ENCODE measurements at regions not wholly inside any gene's neighbourhood (a gene's known extent, or its start where the extent isn't known, plus 50 kb on each side); places are given as distances from the start of the nearest gene placed in this dataset.
A peak's percentile ranks its signal among the peaks of the same experiment; 100 is the strongest.

- Histone ChIP-seq H3K27me3 (ENCODE audit: insufficient read depth, low read length) (no peaks in the 10 kb centered on the region), H3K4me3 (ENCODE audit: low read length in 2 of 2) (no peak overlapping the region), H3K4me1 (ENCODE audit: insufficient read depth, low read length) (no peaks in the 10 kb centered on the region), H3K27ac (ENCODE audit: low read depth, low read length) (no peak overlapping the region), H3K9me3 (ENCODE audit: control insufficient read depth in 1 of 2, low read length in 2 of 2) (no peaks in the 10 kb centered on the region), H3K36me3 (ENCODE audit: insufficient read depth, low read length) (no peaks in the 10 kb centered on the region)
- ChIA-PET POLR2A (ENCODE audit: partially characterized antibody) (no interaction called here), CTCF (ENCODE audit: partially characterized antibody) (no interaction called here)
- H3K27ac Mint-ChIP-seq: no peak overlapping the region
- no peaks in the 10 kb centered on the region for H3K36me3 Mint-ChIP-seq
- H3K4me3 Mint-ChIP-seq: no peak overlapping the region
- H3K27me3 Mint-ChIP-seq: no peaks in the 10 kb centered on the region
- H3K4me1 Mint-ChIP-seq: no peaks in the 10 kb centered on the region
- intact Hi-C loops (cut with micrococcal nuclease): no loop called here
- no peak for DNase-seq
- H3K9me3 Mint-ChIP-seq: peaks cover 0 to 4% (median 2%) of the 10 kb centered on the region in 8 donors
These were observed 816.8 kb upstream of the CRIM1 start for GRCh38 chr2:35538796-35539195.

- peaks cover 0 to 11% (median 5%) of the 10 kb centered on the region in 8 donors for H3K9me3 Mint-ChIP-seq
- H3K27me3 Mint-ChIP-seq: no peaks in the 10 kb centered on the region
- DNase-seq: no peak
- H3K4me3 ChIP-seq (ENCODE audit: low read length in 2 of 2): no peak overlapping the region
- no peak overlapping the region for H3K27ac Mint-ChIP-seq
- H3K4me3 Mint-ChIP-seq: no peak overlapping the region
- intact Hi-C loops (cut with micrococcal nuclease): loop anchor here (1.0 kb wide), 1 partner anchor 33 kb away; no protein-coding TSS in a partner anchor
- no peaks in the 10 kb centered on the region for H3K27me3 ChIP-seq (ENCODE audit: insufficient read depth, low read length)
- H3K4me1 Mint-ChIP-seq: no peaks in the 10 kb centered on the region
- ChIA-PET POLR2A (ENCODE audit: partially characterized antibody) (no interaction called here), CTCF (ENCODE audit: partially characterized antibody) (no interaction called here)
- no peaks in the 10 kb centered on the region for H3K4me1 ChIP-seq (ENCODE audit: insufficient read depth, low read length)
- H3K9me3 ChIP-seq (ENCODE audit: control insufficient read depth in 1 of 2, low read length in 2 of 2): no peaks in the 10 kb centered on the region
- H3K36me3 Mint-ChIP-seq: no peaks in the 10 kb centered on the region
- H3K36me3 ChIP-seq (ENCODE audit: insufficient read depth, low read length): no peaks in the 10 kb centered on the region
- H3K27ac ChIP-seq (ENCODE audit: low read depth, low read length): no peak overlapping the region
These were observed 824.9 kb upstream of the CRIM1 start for GRCh38 chr2:35530615-35531135.

GRCh38 chr2:35526741-35527140 is 828.8 kb upstream of the CRIM1 start:
- POLR2A ChIA-PET (ENCODE audit: partially characterized antibody): no interaction called here
- no peak overlapping the region for H3K4me3 Mint-ChIP-seq
- H3K36me3 Mint-ChIP-seq: no peaks in the 10 kb centered on the region
- Histone ChIP-seq H3K9me3 (ENCODE audit: control insufficient read depth in 1 of 2, low read length in 2 of 2) (no peaks in the 10 kb centered on the region), H3K4me3 (ENCODE audit: low read length in 2 of 2) (no peak overlapping the region), H3K27me3 (ENCODE audit: insufficient read depth, low read length) (no peaks in the 10 kb centered on the region), H3K4me1 (ENCODE audit: insufficient read depth, low read length) (no peaks in the 10 kb centered on the region), H3K36me3 (ENCODE audit: insufficient read depth, low read length) (no peaks in the 10 kb centered on the region), H3K27ac (ENCODE audit: low read depth, low read length) (no peak overlapping the region)
- no peak overlapping the region for H3K27ac Mint-ChIP-seq
- no peak for DNase-seq
- H3K9me3 Mint-ChIP-seq: peaks cover 0 to 11% (median 4%) of the 10 kb centered on the region in 8 donors
- H3K27me3 Mint-ChIP-seq: no peaks in the 10 kb centered on the region
- intact Hi-C loops (cut with micrococcal nuclease): no loop called here
- CTCF ChIA-PET (ENCODE audit: partially characterized antibody): no interaction called here
- H3K4me1 Mint-ChIP-seq: peaks cover 0 to 1% (median 0%) of the 10 kb centered on the region in 4 donors

GRCh38 chr2:35522450-35522849 is 833.1 kb upstream of the CRIM1 start:
- Mint-ChIP-seq H3K36me3 (no peaks in the 10 kb centered on the region), H3K4me3 (no peak overlapping the region), H3K4me1 (peaks cover 0 to 1% (median 0%) of the 10 kb centered on the region in 4 donors), H3K27ac (no peak overlapping the region), H3K9me3 (peaks cover 0 to 8% (median 3%) of the 10 kb centered on the region in 8 donors), H3K27me3 (no peaks in the 10 kb centered on the region)
- Histone ChIP-seq H3K27me3 (ENCODE audit: insufficient read depth, low read length) (no peaks in the 10 kb centered on the region), H3K9me3 (ENCODE audit: control insufficient read depth in 1 of 2, low read length in 2 of 2) (no peaks in the 10 kb centered on the region), H3K4me1 (ENCODE audit: insufficient read depth, low read length) (no peaks in the 10 kb centered on the region), H3K36me3 (ENCODE audit: insufficient read depth, low read length) (no peaks in the 10 kb centered on the region), H3K4me3 (ENCODE audit: low read length in 2 of 2) (no peak overlapping the region), H3K27ac (ENCODE audit: low read depth, low read length) (no peak overlapping the region)
- peak in 1 of 5 donors; percentile 32 for DNase-seq
- CTCF ChIA-PET (ENCODE audit: partially characterized antibody): no interaction called here
- POLR2A ChIA-PET (ENCODE audit: partially characterized antibody): no interaction called here
- intact Hi-C loops (cut with micrococcal nuclease): no loop called here

GRCh38 chr2:35510636-35511035 is 844.9 kb upstream of the CRIM1 start:
- CTCF ChIA-PET (ENCODE audit: partially characterized antibody): no interaction called here
- H3K27ac Mint-ChIP-seq: no peak overlapping the region
- no peaks in the 10 kb centered on the region for H3K9me3 ChIP-seq (ENCODE audit: control insufficient read depth in 1 of 2, low read length in 2 of 2)
- no peaks in the 10 kb centered on the region for H3K36me3 ChIP-seq (ENCODE audit: insufficient read depth, low read length)
- H3K4me3 ChIP-seq (ENCODE audit: low read length in 2 of 2): no peak overlapping the region
- H3K4me1 Mint-ChIP-seq: no peaks in the 10 kb centered on the region
- H3K36me3 Mint-ChIP-seq: no peaks in the 10 kb centered on the region
- no peak overlapping the region for H3K27ac ChIP-seq (ENCODE audit: low read depth, low read length)
- no peaks in the 10 kb centered on the region for H3K4me1 ChIP-seq (ENCODE audit: insufficient read depth, low read length)
- DNase-seq: no peak
- no peak overlapping the region for H3K4me3 Mint-ChIP-seq
- H3K27me3 ChIP-seq (ENCODE audit: insufficient read depth, low read length): no peaks in the 10 kb centered on the region
- POLR2A ChIA-PET (ENCODE audit: partially characterized antibody): no interaction called here
- intact Hi-C loops (cut with micrococcal nuclease): no loop called here
- H3K9me3 Mint-ChIP-seq: peaks cover 0 to 18% (median 4%) of the 10 kb centered on the region in 8 donors
- no peaks in the 10 kb centered on the region for H3K27me3 Mint-ChIP-seq

- intact Hi-C loops (cut with micrococcal nuclease): no loop called here
- Mint-ChIP-seq H3K4me1 (no peaks in the 10 kb centered on the region), H3K27me3 (no peaks in the 10 kb centered on the region), H3K4me3 (no peak overlapping the region), H3K36me3 (no peaks in the 10 kb centered on the region), H3K27ac (no peak overlapping the region), H3K9me3 (peaks cover 0 to 17% (median 2%) of the 10 kb centered on the region in 8 donors)
- DNase-seq: no peak
- ChIA-PET CTCF (ENCODE audit: partially characterized antibody) (no interaction called here), POLR2A (ENCODE audit: partially characterized antibody) (no interaction called here)
- Histone ChIP-seq H3K4me3 (ENCODE audit: low read length in 2 of 2) (no peak overlapping the region), H3K4me1 (ENCODE audit: insufficient read depth, low read length) (no peaks in the 10 kb centered on the region), H3K36me3 (ENCODE audit: insufficient read depth, low read length) (no peaks in the 10 kb centered on the region), H3K27me3 (ENCODE audit: insufficient read depth, low read length) (no peaks in the 10 kb centered on the region), H3K9me3 (ENCODE audit: control insufficient read depth in 1 of 2, low read length in 2 of 2) (no peaks in the 10 kb centered on the region), H3K27ac (ENCODE audit: low read depth, low read length) (no peak overlapping the region)
These were observed 847.0 kb upstream of the CRIM1 start for GRCh38 chr2:35508601-35509000.

GRCh38 chr2:35504419-35504818 is 851.2 kb upstream of the CRIM1 start:
- H3K9me3 ChIP-seq (ENCODE audit: control insufficient read depth in 1 of 2, low read length in 2 of 2): no peaks in the 10 kb centered on the region
- no peak overlapping the region for H3K4me3 ChIP-seq (ENCODE audit: low read length in 2 of 2)
- no peaks in the 10 kb centered on the region for H3K4me1 ChIP-seq (ENCODE audit: insufficient read depth, low read length)
- intact Hi-C loops (cut with micrococcal nuclease): no loop called here
- ChIA-PET CTCF (ENCODE audit: partially characterized antibody) (no interaction called here), POLR2A (ENCODE audit: partially characterized antibody) (no interaction called here)
- no peaks in the 10 kb centered on the region for H3K27me3 ChIP-seq (ENCODE audit: insufficient read depth, low read length)
- Mint-ChIP-seq H3K27me3 (no peaks in the 10 kb centered on the region), H3K9me3 (peaks cover 0 to 3% (median 0%) of the 10 kb centered on the region in 8 donors), H3K27ac (no peak overlapping the region), H3K4me1 (no peaks in the 10 kb centered on the region), H3K36me3 (no peaks in the 10 kb centered on the region), H3K4me3 (no peak overlapping the region)
- H3K36me3 ChIP-seq (ENCODE audit: insufficient read depth, low read length): no peaks in the 10 kb centered on the region
- no peak for DNase-seq
- no peak overlapping the region for H3K27ac ChIP-seq (ENCODE audit: low read depth, low read length)

- Mint-ChIP-seq H3K27me3 (no peaks in the 10 kb centered on the region), H3K36me3 (no peaks in the 10 kb centered on the region), H3K9me3 (peaks cover 0 to 3% (median 0%) of the 10 kb centered on the region in 8 donors), H3K27ac (no peak overlapping the region), H3K4me1 (no peaks in the 10 kb centered on the region), H3K4me3 (no peak overlapping the region)
- DNase-seq: no peak
- Histone ChIP-seq H3K36me3 (ENCODE audit: insufficient read depth, low read length) (no peaks in the 10 kb centered on the region), H3K9me3 (ENCODE audit: control insufficient read depth in 1 of 2, low read length in 2 of 2) (no peaks in the 10 kb centered on the region), H3K27ac (ENCODE audit: low read depth, low read length) (no peak overlapping the region), H3K27me3 (ENCODE audit: insufficient read depth, low read length) (no peaks in the 10 kb centered on the region), H3K4me3 (ENCODE audit: low read length in 2 of 2) (no peak overlapping the region), H3K4me1 (ENCODE audit: insufficient read depth, low read length) (no peaks in the 10 kb centered on the region)
- intact Hi-C loops (cut with micrococcal nuclease): no loop called here
- ChIA-PET POLR2A (ENCODE audit: partially characterized antibody) (no interaction called here), CTCF (ENCODE audit: partially characterized antibody) (no interaction called here)
These were observed 851.8 kb upstream of the CRIM1 start for GRCh38 chr2:35503738-35504199.

All from CD4-positive, alpha-beta memory T cell (primary cell).